ENCODE measurements at regions not wholly inside any gene's neighbourhood (a gene's known extent, or its start where the extent isn't known, plus 50 kb on each side); places are given as distances from the start of the nearest gene placed in this dataset.

DNA sequence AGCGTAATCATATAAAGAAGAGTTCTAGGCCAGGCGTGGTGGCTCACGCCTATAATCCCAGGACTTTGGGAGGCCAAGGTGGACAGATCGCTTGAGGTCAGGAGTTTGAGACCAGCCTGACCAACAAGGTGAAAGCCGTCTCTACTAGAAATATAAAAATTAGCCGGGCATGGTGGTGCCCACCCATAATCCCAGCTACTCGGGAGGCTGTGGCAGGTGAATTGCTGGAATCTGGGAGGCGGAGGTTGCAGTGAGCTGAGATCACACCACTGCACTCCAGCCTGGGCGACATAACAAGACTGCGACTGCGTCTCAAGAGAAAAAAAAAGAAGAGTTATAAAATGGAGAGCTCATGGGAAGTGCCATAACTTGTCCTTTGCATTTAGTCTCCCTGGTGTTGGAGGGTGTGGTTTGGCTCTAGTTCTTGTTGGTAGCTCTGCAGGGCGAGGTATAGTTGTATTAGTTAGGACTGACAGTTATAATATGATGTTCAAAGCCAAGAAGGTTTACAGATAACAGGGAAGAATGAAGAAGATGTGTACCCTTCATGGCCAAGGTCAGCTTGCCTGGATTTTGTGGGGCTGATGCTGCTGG lies 54.8 kb downstream of the UTRN start:
- no peak overlapping the region for H3K4me3 Mint-ChIP-seq
- peaks cover 5% of the 10 kb centered on the region; the same call in 1 of the 2 replicates for H3K36me3 Mint-ChIP-seq (ENCODE audit: low read depth)
- no peaks in the 10 kb centered on the region for H3K27me3 Mint-ChIP-seq (ENCODE audit: insufficient read depth)
- TF ChIP-seq, protein P1, sequence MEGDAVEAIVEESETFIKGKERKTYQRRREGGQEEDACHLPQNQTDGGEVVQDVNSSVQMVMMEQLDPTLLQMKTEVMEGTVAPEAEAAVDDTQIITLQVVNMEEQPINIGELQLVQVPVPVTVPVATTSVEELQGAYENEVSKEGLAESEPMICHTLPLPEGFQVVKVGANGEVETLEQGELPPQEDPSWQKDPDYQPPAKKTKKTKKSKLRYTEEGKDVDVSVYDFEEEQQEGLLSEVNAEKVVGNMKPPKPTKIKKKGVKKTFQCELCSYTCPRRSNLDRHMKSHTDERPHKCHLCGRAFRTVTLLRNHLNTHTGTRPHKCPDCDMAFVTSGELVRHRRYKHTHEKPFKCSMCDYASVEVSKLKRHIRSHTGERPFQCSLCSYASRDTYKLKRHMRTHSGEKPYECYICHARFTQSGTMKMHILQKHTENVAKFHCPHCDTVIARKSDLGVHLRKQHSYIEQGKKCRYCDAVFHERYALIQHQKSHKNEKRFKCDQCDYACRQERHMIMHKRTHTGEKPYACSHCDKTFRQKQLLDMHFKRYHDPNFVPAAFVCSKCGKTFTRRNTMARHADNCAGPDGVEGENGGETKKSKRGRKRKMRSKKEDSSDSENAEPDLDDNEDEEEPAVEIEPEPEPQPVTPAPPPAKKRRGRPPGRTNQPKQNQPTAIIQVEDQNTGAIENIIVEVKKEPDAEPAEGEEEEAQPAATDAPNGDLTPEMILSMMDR (IDR thresholded peaks at IDR 0.05), result no peak
- H3K4me1 Mint-ChIP-seq (ENCODE audit: low read depth), result peaks cover 78% of the 10 kb centered on the region
- DNase-seq, result no peak
- no peak overlapping the region; the same call in 1 of the 2 replicates for H3K27ac Mint-ChIP-seq
- no peaks in the 10 kb centered on the region for H3K9me3 Mint-ChIP-seq

DNA sequence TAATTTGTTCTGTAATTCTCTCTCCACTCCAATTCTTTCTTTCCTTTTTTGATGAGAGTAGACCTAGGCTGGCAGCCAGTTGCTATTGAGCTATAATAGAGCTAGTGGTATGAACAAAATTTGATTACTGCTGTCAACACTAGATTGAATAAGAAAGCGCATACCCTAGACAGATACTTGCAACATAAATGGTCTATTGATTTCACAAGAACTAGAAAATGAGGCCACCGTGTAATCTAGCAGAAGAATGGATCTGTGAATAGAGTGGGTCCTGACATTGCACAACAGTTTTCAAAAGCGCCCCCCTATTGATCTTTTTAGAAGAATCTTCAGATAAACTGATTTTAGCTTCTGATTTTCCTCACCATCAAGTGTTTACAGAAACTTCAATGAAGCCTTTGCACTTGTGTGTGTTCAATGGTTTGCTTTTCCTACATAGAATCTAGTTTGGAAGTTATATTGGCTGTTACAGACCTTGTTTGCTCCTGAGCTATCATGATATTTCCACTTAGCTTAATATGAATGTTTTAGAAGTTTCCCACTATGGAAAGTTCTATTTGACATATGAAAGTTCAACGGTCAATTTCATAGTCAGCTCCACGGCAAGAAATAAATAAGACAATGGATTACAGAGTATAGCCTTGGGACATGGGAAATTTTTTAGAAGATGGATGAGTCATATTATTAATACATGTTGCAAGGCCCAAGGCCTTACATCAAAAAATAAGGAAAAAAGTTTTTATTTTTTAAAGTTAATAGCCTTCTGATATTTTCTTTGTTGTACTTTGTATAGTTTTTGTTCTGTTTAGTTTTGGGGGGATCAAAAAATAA lies 55.6 kb downstream of the UTRN start:
- TF ChIP-seq, protein P1 (IDR thresholded peaks at IDR 0.05), result no peak
- no peak for DNase-seq
- Mint-ChIP-seq H3K9me3 (no peaks in the 10 kb centered on the region), H3K4me3 (no peak overlapping the region; the same call in 1 of the 2 replicates), H3K36me3 (ENCODE audit: low read depth) (peaks cover 5% of the 10 kb centered on the region; the same call in 1 of the 2 replicates), H3K27me3 (ENCODE audit: insufficient read depth) (no peaks in the 10 kb centered on the region), H3K4me1 (ENCODE audit: low read depth) (peaks cover 74% of the 10 kb centered on the region), H3K27ac (peak overlapping the region; percentile 12)

DNA sequence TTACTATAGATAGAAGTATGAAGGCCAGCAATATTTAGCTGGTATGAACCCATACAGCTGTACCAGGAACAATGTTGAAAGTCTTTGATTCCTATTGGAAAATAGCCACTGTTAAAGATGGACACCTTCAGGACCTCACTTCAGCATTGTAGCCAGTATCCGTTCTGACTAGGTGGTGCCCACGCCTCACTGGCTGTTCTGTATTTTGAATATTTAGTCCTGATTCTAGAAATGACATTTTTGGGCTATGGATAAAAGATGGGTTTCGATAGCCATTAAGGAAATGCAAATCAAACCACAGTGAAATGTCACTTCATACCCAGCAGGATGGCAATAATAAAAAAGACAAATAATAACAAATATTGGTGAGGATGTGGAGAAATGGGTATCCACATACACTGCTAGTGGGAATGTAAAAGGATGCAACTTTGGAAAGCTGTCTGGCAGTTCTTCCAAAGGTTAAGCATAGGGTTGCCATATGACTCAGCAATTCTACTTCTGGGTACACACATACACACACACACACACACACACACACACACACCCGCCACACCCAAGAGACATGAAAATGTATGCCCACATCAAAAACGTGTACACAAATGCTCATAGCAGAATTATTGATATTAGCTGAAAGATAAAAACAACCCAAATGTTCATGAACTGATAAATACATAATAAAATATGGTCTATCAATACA lies 56.8 kb downstream of the UTRN start:
- no peak for DNase-seq
- H3K27ac Mint-ChIP-seq, result no peak overlapping the region
- H3K27me3 Mint-ChIP-seq (ENCODE audit: insufficient read depth), result no peaks in the 10 kb centered on the region; the same call in 1 of the 2 replicates
- H3K9me3 Mint-ChIP-seq, result no peaks in the 10 kb centered on the region
- peaks cover 10% of the 10 kb centered on the region; the same call in 1 of the 2 replicates for H3K36me3 Mint-ChIP-seq (ENCODE audit: low read depth)
- peaks cover 74% of the 10 kb centered on the region for H3K4me1 Mint-ChIP-seq (ENCODE audit: low read depth)
- no peak overlapping the region for H3K4me3 Mint-ChIP-seq
- TF ChIP-seq, protein P1 (IDR thresholded peaks at IDR 0.05), result no peak

DNA sequence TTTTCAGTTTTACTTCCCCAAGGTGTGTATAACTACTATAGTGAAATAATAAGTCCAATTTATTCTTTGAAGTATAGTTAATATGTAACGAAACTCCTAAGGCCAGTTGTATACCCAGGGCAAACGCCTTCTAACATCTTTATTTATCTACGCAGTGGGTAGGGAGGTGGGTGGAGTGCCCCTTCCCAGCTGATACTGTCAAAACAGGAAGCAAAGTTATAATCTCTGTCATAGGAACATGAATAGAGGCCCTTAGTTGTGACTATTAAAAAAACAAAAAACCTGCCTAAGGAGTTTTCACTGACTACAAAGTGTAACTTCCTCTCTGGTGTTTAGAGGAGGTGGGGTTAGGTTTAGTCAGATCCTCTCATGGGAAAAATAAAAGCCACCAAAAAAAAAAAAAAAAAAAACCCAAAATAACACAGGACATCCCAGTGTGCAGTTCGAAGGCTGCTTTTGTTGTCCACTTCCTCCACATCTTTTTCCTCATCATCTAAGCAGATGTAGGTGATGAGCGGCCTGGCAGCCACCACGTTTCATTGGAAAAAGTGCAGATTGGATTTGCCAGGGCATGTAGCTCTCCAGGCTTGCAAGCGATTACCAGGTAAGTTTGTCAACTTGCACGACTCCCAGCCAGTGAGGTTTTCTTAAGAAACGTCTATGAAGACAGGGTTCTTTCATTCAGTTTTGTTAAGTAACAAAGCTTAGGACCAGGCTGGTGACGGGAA lies 58.7 kb downstream of the UTRN start:
- TF ChIP-seq, protein P1 (IDR thresholded peaks at IDR 0.05), result no peak
- Mint-ChIP-seq H3K27me3 (ENCODE audit: insufficient read depth) (no peaks in the 10 kb centered on the region; the same call in 1 of the 2 replicates), H3K36me3 (ENCODE audit: low read depth) (peaks cover 21% of the 10 kb centered on the region), H3K4me1 (ENCODE audit: low read depth) (peaks cover 77% of the 10 kb centered on the region), H3K9me3 (no peaks in the 10 kb centered on the region), H3K27ac (no peak overlapping the region), H3K4me3 (no peak overlapping the region)
- DNase-seq, result no peak

DNA sequence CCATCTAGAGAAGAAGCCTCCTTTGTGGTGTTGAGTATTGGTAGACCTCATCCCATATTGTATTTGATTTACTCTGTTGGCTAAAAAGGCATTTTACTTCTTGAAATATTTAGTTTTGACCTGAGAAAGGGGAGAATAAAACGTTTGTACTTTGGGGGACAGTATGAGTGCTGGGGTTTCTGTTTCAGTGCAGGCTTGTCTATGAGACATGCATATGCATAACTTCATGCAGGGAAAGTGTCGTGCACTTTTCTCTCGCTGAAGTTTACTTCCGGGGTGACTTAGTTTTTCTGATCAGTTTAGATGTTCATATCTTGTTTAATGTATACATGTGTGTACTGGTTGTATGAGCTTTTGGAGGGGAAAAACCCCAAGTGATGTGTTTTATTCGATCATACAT lies 59.5 kb downstream of the UTRN start:
- DNase-seq, result no peak
- H3K27me3 Mint-ChIP-seq (ENCODE audit: insufficient read depth), result no peaks in the 10 kb centered on the region; the same call in 1 of the 2 replicates
- no peaks in the 10 kb centered on the region for H3K9me3 Mint-ChIP-seq
- H3K4me1 Mint-ChIP-seq (ENCODE audit: low read depth), result peaks cover 74% of the 10 kb centered on the region
- TF ChIP-seq, protein P1 (IDR thresholded peaks at IDR 0.05), result no peak
- H3K27ac Mint-ChIP-seq, result no peak overlapping the region; the same call in 1 of the 2 replicates
- peaks cover 21% of the 10 kb centered on the region for H3K36me3 Mint-ChIP-seq (ENCODE audit: low read depth)
- H3K4me3 Mint-ChIP-seq, result no peak overlapping the region

Measured in HFFc6 (cell line).